GM12865 (cell line): ENCODE measurements at regions not wholly inside any gene's neighbourhood (a gene's known extent, or its start where the extent isn't known, plus 50 kb on each side); places are given as distances from the start of the nearest gene placed in this dataset.

Experiments used
- DNase-seq: peaks from one replicate; pipeline ENCODE4 v3.0.0; 2010; ENCODE audit warnings: low read depth
- H3K4me3 ChIP-seq: 2 replicates; pipeline ENCODE4 v1.5.1; 2011; ENCODE audit warnings: mild to moderate bottlenecking, low read depth, low read length, control low read depth
- CTCF ChIP-seq: IDR thresholded peaks from 2 replicates; pipeline ENCODE4 v1.5.1; 2011; ENCODE audit warnings: low read length, control low read depth, low read depth, inconsistent platforms; ENCODE audit not compliant: insufficient read depth; ENCODE audit errors: missing control alignments

GRCh38 chr2:128716299-128716721 is 397.6 kb upstream of the HS6ST1 start:
- no peak overlapping the region for H3K4me3 ChIP-seq
- no peak for DNase-seq
- no peak for TF ChIP-seq CTCF

DNA sequence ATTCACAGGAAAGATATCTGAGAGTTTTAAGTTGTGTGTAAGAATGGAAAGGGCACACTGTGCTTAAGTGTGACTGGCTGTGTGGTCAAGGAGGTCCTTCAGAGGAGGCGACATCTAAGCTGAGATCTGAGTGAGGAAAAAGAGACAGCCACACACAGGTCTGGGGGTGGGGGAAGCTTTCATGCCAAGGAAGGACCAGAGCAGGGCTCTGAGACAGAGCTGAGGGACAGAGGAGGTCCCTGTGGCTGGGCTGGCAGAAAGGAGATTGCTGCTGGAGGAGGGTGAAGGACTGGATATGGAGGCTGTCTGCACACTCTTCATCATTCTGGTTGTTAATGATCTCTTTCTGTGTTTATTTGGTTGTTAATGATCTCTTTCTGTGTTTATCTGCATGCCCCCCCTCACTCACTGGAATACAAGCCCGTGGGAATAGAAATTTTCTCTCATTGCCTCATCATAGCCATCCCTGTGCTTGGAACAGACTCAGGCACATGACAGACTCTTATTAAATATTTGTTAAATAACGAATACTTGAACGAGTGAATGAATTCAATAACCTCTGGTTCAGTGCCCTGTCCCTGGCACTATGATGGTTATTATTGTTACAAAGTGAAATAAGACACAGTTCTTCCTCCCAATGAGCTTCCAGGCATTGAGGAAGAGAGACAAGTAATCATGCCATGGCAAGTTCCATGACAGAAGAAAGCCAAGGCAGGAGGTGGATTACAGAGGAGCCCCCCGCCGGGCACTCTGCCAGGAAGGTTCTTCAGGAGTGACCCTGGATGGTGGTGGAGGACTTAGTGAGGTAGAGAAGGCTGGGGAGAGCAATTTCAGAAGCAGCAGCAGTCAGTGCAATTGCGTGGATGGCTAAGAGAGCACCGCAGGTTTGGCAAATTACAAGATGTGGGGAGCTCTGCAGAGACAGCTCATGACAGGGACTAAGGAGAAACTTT is 399.4 kb upstream of the HS6ST1 start:
- no peak for DNase-seq
- H3K4me3 ChIP-seq: no peak overlapping the region
- no peak for TF ChIP-seq CTCF

DNA sequence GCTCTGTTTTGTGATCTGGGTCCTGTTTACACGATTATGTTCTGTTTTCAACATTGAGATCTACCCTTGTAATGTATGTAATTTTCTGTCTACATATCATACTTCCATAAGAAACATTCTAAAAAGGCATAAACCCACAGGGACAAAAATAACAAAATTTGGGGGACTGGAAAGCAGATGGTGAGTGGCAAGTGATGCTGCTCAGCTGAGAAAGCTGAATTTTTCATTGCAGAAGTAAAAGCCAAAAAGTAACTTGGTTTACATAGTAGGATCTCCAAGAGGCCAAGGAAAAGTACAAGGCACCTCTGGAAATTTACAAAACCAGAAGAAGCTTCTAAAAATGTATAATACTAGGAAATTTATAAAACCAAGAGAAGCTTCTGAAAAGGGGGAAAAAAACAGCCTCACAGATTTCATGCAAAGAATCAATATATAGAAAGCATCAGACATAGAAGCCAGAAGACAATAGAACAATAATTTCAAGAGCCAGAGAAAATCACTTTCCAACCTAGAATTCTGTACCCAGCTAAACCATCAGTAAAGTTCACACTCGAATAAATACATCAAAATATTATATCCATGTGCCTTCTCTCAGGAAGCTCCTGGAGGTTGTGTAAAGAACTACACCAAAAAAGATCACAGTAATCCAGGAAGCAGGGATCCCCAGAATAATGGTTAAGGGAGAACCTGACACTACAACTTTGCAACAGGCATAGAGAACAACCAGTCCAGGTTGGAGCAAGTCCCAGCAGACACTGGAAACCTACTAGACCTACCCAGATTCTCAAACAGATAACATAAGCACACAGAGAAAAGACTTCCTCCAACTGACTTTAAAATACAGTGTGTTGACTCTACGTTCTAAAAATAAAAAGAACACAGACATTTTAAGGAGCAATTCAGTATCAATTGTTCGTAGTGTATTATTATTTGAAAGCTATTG is 401.7 kb upstream of the HS6ST1 start:
- no peak for DNase-seq

DNA sequence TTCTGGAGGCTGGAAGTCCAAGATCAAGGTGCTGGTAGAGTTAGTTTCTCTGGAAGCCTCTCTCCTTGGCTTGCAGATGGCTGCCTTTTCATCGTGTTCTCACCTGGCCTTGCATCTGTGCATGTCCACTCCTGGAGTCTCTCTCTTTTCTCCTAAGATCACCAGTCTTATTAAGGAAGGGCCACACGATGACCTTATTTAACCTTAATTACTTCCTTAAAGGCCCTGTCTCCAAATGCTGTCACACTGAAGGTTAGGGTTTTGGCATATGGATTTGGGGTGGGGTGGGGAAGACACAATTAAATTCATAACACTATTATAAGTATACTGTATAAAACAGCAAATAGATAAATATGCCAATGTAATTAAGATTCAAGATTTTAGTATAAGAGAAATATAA is 402.4 kb upstream of the HS6ST1 start:
- no peak for DNase-seq

More for the DNA sequence above, 401.7 kb upstream of the HS6ST1 start:
- TF ChIP-seq CTCF: no peak
- no peak overlapping the region for H3K4me3 ChIP-seq

DNA sequence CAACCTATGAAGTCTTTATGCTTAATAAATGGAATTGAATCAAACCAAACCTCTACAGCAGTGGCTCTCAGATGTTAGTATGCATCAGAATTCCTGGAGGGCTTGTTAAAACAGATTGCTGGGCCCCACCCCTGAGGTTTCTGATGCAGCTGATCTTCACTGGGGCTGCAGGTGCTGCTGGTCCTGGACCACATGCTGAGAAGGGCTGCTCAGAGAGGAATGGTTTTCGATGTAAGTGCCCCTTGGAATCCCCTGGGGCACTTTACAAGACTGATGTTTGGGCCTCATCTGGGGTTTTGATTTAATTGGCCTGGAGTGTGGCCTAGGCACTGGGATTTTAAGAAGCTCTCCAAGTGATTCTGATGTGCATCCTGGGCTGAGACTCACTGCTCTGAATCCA is 403.8 kb upstream of the HS6ST1 start:
- no peak for TF ChIP-seq CTCF
- H3K4me3 ChIP-seq: no peak overlapping the region
- DNase-seq: no peak

More for the DNA sequence above, 402.4 kb upstream of the HS6ST1 start:
- no peak overlapping the region for H3K4me3 ChIP-seq
- no peak for TF ChIP-seq CTCF

- TF ChIP-seq CTCF: no peak
- no peak for DNase-seq
- no peak overlapping the region for H3K4me3 ChIP-seq
These were observed 405.9 kb upstream of the HS6ST1 start for GRCh38 chr2:128724547-128724946.
